Kidney (tissue), 13 donors: ENCODE measurements at regions not wholly inside any gene's neighbourhood (a gene's known extent, or its start where the extent isn't known, plus 50 kb on each side); places are given as distances from the start of the nearest gene placed in this dataset.

Experiments used
- DNase-seq, 5 donors: peaks; one replicate each; pipeline ENCODE4 v3.0.0-alpha.2; 2013 to 2020
- FAIRE-seq: peaks from 2 replicates; lab custom pipeline; 2012; peaks lifted over from hg19 to GRCh38; lab: Jason Lieb, UNC
- H3K27ac ChIP-seq, 2 donors: one replicate each; pipeline ENCODE4 v1.7.0; 2013; ENCODE audit warnings: low read depth in 2 of 2, low read length in 2 of 2, inconsistent platforms in 1 of 2
- H3K27me3 ChIP-seq: one replicate; pipeline ENCODE4 v1.7.1; 2013; ENCODE audit warnings: low read length, inconsistent platforms; ENCODE audit not compliant: control insufficient read depth, insufficient read depth
- H3K36me3 ChIP-seq, 3 donors: one replicate each; pipeline versions ENCODE4 v1.7.0 to v1.7.1; 2013; ENCODE audit warnings: low read length in 3 of 3, control low read depth in 1 of 3, inconsistent platforms in 1 of 3; ENCODE audit not compliant: insufficient read depth in 3 of 3, control insufficient read depth in 2 of 3
- H3K4me1 ChIP-seq, 3 donors: one replicate each; pipeline versions ENCODE4 v1.7.0 to v1.7.1; 2013; ENCODE audit warnings: low read length in 3 of 3, inconsistent platforms in 1 of 3, low read depth in 1 of 3; ENCODE audit not compliant: control insufficient read depth in 2 of 3, insufficient read depth in 2 of 3
- H3K4me3 ChIP-seq, 3 donors: one replicate each; pipeline versions ENCODE4 v1.7.0 to v1.8.1; 2013; ENCODE audit warnings: low read length in 3 of 3, control low read depth in 1 of 3, inconsistent platforms in 1 of 3
- H3K9ac ChIP-seq, 3 donors: one replicate each; pipeline versions ENCODE4 v1.7.0 to v1.7.1; 2013; ENCODE audit warnings: low read length in 3 of 3, control low read depth in 1 of 3, inconsistent platforms in 1 of 3
- H3K9me3 ChIP-seq, 3 donors: one replicate each; pipeline versions ENCODE4 v1.7.0 to v1.7.1; 2013; ENCODE audit warnings: low read length in 3 of 3, control low read depth in 1 of 3, inconsistent platforms in 1 of 3; ENCODE audit not compliant: control insufficient read depth in 2 of 3, insufficient read depth in 1 of 3
- intact Hi-C: fragments of 100-400 bp; cut with DNase I; formaldehyde crosslinking; loops from one replicate; pipeline ENCODE4 v1.11.1; 2022
- TF ChIP-seq, protein P1 (sequence below): IDR thresholded peaks from 3 replicates; pipeline ENCODE4 v1.5.1; 2012; ENCODE audit warnings: mild to moderate bottlenecking, moderate library complexity, borderline replicate concordance; ENCODE audit not compliant: insufficient read depth; ENCODE audit errors: extremely low read depth
- donor health status: control.
- donor health status: control.
- donor health status: control.
- donor health status: control.
- donor health status: control.
- donor health status: DM: yes; HTN: yes; CAD: no.
- donor health status: Normal renal cell carcinoma (clear cell type).

DNA sequence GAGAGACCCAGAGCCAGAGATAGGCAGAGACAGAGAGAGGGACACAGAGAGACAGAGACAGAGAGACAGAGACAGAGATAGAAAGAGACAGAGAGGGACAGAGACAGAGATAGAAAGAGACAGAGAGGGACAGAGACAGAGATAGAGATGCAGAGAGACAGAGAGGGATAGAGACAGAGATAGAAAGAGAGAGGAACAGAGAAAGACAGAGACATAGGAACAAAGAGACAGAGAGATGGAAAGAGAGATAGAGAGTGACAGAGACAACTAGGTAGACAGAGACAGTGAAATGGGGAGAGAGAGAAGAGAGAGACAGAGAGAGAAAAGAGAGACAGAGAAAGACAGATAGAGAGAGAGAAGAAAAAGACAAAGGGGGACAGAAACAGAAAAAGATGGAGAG is 165.4 kb upstream of the FOXQ1 start:
- no peak for FAIRE-seq
- H3K4me3 ChIP-seq: no peak overlapping the region
- TF ChIP-seq, protein P1, sequence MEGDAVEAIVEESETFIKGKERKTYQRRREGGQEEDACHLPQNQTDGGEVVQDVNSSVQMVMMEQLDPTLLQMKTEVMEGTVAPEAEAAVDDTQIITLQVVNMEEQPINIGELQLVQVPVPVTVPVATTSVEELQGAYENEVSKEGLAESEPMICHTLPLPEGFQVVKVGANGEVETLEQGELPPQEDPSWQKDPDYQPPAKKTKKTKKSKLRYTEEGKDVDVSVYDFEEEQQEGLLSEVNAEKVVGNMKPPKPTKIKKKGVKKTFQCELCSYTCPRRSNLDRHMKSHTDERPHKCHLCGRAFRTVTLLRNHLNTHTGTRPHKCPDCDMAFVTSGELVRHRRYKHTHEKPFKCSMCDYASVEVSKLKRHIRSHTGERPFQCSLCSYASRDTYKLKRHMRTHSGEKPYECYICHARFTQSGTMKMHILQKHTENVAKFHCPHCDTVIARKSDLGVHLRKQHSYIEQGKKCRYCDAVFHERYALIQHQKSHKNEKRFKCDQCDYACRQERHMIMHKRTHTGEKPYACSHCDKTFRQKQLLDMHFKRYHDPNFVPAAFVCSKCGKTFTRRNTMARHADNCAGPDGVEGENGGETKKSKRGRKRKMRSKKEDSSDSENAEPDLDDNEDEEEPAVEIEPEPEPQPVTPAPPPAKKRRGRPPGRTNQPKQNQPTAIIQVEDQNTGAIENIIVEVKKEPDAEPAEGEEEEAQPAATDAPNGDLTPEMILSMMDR: no peak
- DNase-seq: no peak
- intact Hi-C loops: no loop called here
- no peaks in the 10 kb centered on the region for H3K4me1 ChIP-seq
- no peaks in the 10 kb centered on the region for H3K36me3 ChIP-seq
- no peak overlapping the region for H3K27ac ChIP-seq
- no peaks in the 10 kb centered on the region for H3K9me3 ChIP-seq
- H3K27me3 ChIP-seq: no peaks in the 10 kb centered on the region
- no peak overlapping the region for H3K9ac ChIP-seq

DNA sequence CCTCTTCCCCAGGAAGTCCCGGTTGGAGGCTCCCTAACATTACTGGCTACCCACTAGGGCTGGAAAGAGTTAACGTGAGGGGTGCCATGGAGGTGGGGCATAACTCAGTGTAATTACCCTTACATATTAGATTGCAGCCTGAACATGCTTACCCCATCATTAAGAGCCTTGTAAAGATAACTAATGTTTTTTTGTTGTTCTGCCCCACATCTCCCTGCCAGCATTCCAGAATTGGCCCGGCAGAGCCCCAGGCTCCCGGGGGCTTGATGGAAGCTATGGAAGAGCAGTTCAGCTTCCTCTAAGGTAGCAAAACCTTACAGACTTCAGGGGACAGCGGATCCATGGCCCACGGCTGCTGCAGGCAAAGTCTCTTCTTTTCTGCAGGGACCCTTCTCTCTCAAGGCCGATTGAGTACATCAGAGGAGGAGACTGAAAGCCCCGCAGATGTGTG is 166.1 kb upstream of the FOXQ1 start:
- no peaks in the 10 kb centered on the region for H3K36me3 ChIP-seq
- no peak overlapping the region for H3K27ac ChIP-seq
- DNase-seq (peak in 3 of 5 donors; percentile 40 to 43 (median 40)), FAIRE-seq (no peak)
- H3K27me3 ChIP-seq: no peaks in the 10 kb centered on the region
- intact Hi-C loops: no loop called here
- H3K9ac ChIP-seq: no peak overlapping the region
- H3K4me3 ChIP-seq: no peak overlapping the region
- TF ChIP-seq, protein P1: no peak
- H3K4me1 ChIP-seq: no peaks in the 10 kb centered on the region
- no peaks in the 10 kb centered on the region for H3K9me3 ChIP-seq

DNA sequence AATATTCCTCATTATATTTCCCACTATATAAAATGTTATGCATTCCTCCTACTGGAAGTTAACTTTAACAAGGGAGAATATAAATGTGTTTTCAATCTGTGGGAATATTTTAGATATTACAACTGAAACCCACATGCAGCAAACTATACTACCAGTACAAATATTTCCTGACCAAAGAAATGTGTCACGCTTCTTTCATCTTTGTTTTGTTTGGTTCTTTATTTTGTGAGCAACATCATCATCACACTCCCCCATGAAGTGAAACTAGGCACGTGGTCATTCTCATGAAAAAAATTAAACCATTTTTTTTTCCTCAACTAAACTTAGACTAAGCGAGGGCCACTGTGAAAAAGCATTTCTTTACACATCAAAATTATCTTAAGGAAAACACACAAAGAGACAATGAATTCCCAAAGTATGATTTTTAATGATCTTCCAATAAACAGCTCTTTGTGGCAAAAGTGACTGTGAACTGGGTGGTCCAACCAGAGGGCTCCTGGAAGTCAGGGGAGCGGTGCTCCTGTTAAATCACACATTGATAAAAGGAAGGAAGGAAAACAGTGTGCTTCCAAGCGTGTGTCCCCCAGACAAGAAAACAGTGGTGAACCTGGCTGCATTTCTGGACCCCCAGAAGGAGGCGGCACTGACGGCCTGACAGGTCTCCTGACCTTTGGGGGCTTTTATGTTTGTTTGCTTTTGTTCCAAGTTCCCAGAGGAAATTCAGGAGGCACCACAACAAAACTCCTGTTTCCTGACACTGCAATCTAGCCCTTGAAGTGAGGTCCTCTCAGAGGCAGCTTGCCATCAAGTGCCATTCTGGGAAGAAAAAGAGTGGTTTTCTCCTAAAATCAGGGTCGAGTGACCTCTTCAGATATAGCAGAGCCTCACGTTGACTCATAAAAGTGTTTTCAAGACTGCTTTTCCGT is 166.8 kb upstream of the FOXQ1 start:
- no peak overlapping the region for H3K4me3 ChIP-seq
- H3K36me3 ChIP-seq: no peaks in the 10 kb centered on the region
- no peaks in the 10 kb centered on the region for H3K4me1 ChIP-seq
- DNase-seq (peak in 3 of 5 donors; percentile 34 to 44 (median 37)), FAIRE-seq (no peak)
- H3K27me3 ChIP-seq: no peaks in the 10 kb centered on the region
- intact Hi-C loops: no loop called here
- H3K27ac ChIP-seq: no peak overlapping the region
- no peak overlapping the region for H3K9ac ChIP-seq
- no peaks in the 10 kb centered on the region for H3K9me3 ChIP-seq
- TF ChIP-seq, protein P1: no peak
